Superior temporal gyrus (tissue), 1 donor: ENCODE measurements at regions not wholly inside any gene's neighbourhood (a gene's known extent, or its start where the extent isn't known, plus 50 kb on each side); places are given as distances from the start of the nearest gene placed in this dataset.
A peak's percentile ranks its signal among the peaks of the same experiment; 100 is the strongest.
"Not testable (repeated sequence)": the region's sequence is repeated elsewhere in the genome, so short reads cannot be mapped to it uniquely, and the experiment has no call there.

ENCODE experiments used
- DNase-seq: peaks from one replicate; pipeline ENCODE4 v3.0.0-alpha.2; 2016; ENCODE audit errors: extremely low spot score

GRCh38 chr3:98644168-98644567 is 50.8 kb upstream of the CPOX start:
- no peak for DNase-seq

- DNase-seq: no peak
These were observed 51.6 kb upstream of the CPOX start for GRCh38 chr3:98645039-98645438.

DNA sequence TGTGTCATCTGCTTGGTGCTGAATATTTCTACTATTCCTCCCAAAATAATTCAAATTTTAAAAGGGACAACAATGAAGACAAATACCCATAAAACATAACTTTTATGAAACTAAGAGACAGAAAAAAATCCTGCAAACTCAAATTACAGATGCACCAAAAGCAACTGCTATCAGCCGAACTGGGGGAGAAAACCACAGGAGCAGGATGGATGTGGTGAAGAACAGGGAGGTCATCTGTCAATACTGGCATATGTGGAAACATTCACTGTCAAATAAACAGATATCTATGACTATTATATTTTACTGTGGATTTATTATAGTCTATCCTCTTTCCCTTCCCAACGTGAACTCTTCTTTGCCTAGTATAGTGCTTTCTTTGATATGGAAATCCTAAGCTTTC is 53.3 kb upstream of the CPOX start:
- DNase-seq: no peak

DNA sequence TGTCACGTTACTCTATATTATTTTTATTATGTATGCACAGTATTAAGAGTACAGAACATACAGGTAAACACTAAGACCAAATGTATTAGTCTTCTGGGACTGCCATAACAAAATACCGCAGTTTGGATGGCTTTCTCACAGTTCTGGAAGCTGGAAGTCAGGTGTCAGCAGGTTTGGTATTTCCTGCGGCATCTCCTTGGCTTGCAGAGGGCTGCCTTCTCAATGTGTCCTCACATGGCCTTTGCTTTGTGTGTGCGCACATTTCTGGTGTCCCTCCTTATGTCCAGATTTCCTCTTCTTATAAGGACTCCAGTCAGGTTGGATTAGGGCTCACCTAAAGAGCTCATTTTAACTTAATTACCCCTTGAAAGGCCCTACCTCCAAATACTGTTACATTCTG is 53.8 kb upstream of the CPOX start:
- DNase-seq: no peak

DNA sequence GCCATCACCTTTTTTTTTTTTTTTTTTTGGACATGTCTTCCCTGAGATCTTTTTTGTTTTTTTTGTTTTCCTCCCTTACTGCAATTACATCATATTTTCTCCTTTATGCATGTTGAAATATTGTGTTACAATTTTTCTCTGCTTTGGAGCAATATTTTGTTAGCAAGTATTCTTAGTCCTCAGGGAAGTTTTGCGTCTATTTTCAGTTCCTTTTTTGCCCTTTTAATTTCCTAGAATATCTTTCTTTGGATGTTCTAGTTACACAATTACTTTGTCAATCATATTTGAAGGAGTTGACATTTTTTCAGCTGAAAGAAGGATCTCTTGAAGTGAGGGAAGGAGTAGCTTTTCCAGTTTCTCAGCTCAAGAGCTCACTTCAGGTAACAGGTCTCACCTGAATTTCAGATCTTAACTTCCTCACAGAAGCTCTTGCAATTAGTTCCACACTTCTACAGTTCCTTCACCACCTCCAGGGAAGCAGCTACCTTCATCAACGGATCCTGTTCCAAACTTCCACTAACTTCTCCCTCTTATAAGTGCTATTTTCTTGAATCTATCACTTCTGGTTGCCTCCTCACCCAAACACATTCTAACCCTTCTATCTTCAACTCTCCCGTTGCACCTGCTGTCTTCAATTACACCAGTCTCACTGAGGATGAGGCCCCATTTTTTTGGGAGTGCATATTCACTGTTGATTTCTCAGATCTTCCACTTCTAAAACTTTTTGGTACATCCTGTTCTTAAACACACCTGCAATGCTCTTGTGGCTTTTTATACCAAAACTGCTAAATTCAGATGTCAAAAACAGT is 57.8 kb upstream of the CPOX start:
- DNase-seq: no peak

DNA sequence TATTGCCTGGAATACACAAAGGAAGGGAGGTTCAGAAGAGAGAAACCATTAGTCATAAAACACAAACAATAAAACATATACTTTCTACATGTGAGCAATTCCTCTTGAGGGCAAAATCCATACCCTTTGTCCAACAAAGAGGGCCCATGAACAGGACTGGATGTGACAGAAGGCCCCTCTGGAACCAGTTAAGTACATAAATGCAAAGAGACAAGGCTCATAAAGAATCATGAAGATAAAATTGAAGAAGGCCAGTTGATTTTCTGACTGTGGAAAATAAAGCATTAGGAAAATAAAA is 58.3 kb upstream of the CPOX start:
- no peak for DNase-seq

- DNase-seq: no peak
These were observed 62.3 kb upstream of the CPOX start for GRCh38 chr3:98655666-98656065.

- DNase-seq: no peak
These were observed 64.0 kb upstream of the CPOX start for GRCh38 chr3:98657457-98657856.

GRCh38 chr3:98662699-98663098 is 69.3 kb upstream of the CPOX start:
- DNase-seq: no peak

DNA sequence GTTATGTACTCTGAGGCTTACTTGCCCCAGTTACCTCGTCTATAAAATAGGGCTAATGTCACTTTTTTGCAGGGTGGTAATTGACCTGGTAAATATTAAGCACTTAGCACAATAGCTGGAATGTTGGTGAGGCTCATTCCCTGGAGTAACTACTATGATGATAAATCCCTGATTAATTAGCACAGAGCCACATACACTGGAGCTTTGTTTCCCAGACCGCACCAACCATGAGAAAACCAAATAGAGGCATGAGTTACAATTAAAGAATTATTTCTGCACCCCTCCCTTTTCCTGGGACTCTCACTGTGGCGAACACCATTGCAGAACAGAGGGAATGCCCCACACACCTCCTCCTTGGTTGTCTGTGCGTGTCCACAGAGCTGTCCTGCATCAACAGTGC is 76.6 kb upstream of the CPOX start:
- no peak for DNase-seq

DNA sequence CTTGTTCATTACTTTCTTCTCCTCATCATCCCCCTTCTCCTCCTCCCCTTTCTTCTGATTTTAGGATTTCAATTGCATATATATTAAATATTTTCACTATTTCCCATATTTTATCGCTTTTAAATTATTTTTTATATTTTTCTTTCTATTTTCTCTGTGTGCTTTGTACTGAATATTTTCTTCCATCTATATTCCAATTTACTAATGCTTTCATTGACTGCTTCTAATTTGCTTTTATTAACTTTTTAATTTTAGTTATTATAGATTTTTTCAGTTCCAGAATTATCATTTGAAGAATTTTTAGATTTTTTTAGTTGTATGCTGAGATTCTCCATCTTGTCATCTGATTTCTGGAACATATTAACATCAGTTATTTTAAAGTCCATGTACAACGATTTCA is 83.2 kb upstream of the ST3GAL6 start:
- DNase-seq: no peak

- DNase-seq: peak; percentile 0
These were observed 82.4 kb upstream of the ST3GAL6 start for GRCh38 chr3:98680723-98681122.

DNA sequence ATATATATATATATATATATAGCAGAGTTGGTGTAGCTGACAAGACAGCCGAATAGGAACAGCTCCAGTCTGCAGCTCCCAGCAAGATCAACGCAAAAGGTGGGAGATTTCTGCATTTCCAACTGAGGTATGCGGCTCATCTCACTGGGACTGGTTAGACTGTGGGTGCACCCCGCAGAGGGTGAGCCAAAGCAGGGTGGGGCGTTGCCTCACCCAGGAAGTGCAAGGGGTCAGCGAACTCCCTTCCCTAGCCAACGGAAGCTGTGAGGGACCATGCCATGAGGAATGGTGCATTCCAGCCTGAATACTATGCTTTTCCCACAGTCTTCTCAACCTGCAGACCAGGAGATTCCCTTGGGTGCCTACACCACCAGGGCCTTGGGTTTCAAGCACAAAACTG is 81.7 kb upstream of the ST3GAL6 start:
- DNase-seq: no peak

GRCh38 chr3:98682391-98682790 is 80.7 kb upstream of the ST3GAL6 start:
- not testable (repeated sequence) for DNase-seq

- peak; percentile 1 for DNase-seq
These were observed 74.8 kb upstream of the ST3GAL6 start for GRCh38 chr3:98688363-98688762.

GRCh38 chr3:98690876-98691275 is 72.3 kb upstream of the ST3GAL6 start:
- peak; percentile 2 for DNase-seq

DNA sequence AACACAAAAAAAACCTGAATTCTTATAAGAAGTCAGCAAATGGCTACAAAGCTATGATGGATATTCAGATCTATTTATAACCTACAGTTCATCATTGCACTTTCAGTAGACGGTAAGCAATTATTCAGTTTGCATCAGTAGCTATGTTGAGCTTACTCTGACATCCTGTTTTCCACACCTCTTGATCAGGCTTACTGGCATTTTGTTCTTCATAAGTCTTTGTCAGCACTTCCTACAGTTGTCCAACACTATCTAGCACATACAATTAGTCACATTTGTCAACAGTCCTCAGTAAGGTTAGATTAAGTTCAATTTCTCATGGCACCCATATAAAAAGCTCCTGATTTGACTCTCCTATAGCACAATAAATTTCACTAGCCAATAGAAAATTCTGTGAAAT is 71.2 kb upstream of the ST3GAL6 start:
- no peak for DNase-seq

DNA sequence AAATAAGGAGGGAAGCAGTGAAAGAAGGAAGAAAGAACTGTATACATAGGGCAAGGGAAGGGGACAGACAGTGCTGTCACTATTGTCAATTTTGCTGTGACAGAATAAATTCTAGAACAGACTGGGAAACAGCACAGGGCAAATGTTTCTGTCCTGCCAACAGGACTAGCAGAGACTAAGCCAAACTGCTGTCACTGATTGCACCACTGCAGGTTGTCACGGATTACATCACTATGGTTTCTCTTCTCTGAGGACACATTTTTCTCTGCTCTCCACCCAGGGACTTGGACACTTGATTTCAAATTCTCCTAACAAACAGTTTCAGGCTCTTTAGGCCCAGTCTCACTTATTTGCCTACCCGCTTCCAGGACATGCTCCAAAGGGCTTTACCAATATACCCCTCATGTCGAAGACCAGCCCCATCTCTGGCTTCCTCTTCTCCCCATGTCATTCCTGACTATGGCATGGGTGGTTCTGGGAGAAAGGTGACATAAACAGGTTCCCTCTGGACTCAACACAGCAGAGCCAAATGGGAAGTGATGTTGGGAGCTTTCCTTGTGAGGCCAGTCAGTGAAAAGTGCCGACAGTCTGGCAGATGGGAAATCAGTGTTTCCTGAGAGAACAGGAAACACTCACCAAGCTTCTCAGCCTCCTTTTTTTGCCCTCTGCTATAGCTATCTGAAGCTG is 70.2 kb upstream of the ST3GAL6 start:
- no peak for DNase-seq

GRCh38 chr3:98695796-98696195 is 67.3 kb upstream of the ST3GAL6 start:
- DNase-seq: no peak

DNA sequence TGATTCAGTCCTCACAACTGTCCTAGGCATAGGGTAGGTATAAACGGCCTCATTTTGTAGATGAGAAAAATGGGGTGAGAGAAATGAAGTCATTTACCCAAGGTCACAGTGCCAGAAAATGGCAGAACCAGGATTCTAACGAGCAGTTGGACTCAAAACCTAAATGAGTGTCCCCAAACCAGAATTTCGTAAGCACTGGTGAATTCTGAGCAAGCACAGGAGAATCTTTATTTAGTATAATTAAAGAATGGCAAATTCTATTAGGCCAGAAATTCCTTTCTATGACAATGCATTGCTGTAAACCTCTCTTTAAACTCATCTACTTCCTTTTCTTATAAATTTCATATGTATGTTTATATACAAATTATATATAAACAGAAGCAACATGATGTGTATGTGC is 66.8 kb upstream of the ST3GAL6 start:
- DNase-seq: not testable (repeated sequence)

- peak; percentile 4 for DNase-seq
These were observed 65.9 kb upstream of the ST3GAL6 start for GRCh38 chr3:98697225-98697624.

DNA sequence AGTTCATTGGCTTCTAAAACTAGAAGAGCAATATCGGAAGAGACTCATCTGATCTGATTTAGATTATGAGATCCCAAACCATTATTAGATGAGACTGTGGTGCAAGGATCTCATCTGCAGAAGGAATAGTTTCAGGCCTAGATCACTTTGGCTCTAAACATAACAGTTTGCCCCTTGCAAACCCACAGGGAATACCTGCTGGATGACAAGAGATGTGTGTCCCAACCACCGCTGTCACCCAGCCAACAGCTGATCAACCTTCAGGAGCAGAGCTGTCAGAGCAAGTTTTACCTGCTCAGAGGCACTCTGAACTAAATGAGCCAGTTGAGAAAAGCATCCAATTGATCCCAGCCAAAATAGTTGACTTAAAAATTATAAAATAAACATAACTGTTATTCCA is 64.0 kb upstream of the ST3GAL6 start:
- DNase-seq: peak; percentile 4

DNA sequence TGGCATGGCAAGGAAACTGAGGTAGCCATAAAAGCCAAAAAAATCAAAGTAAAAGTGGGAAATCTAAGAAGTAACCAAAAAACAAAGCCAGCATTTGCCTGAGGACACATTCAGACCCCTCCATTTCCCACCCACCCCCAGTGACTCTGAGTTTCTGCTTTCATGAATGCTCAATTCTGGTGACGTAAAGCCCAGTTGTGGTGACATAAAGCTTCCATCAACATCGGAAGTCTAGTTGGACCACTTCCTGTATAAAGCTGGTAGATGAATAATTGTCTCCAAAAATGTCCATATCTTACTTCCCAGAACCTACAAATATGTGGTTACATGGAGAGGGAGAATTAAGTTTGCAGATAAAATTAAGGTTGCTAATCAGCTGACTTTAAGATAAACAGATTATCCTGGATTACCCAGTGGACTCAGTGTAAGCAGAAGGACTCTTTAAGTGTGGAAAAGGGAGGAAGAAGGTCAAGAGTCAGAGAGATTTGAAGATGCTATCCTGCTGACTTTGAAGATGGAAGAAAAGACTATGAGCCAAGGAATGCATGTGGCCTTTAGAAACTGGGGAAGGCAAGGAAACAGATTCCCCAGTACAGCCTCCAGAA is 62.0 kb upstream of the ST3GAL6 start:
- peak; percentile 1 for DNase-seq
